AG04450 (cell line): ENCODE measurements at regions not wholly inside any gene's neighbourhood (a gene's known extent, or its start where the extent isn't known, plus 50 kb on each side); places are given as distances from the start of the nearest gene placed in this dataset.

Experiments used
- CTCF ChIA-PET: fragments of 300-600, 350-600 bp; formaldehyde crosslinking; extraction: SDS; loops from one replicate; lab custom pipeline; 2022; ENCODE audit warnings: antibody characterized with exemption, inconsistent platforms; lab: Charles Lee
- POLR2A ChIA-PET: fragments of 350-600 bp; formaldehyde crosslinking; extraction: SDS; loops from one replicate; lab custom pipeline; 2021; ENCODE audit warnings: antibody characterized with exemption, inconsistent platforms; lab: Yijun Ruan, JAX
- DNase-seq: peaks from one replicate; pipeline ENCODE4 v3.0.0-alpha.2; 2011; ENCODE audit warnings: low read depth, low spot score
- H3K27ac ChIP-seq: one replicate; pipeline ENCODE4 v1.5.1; 2012; ENCODE audit warnings: low read depth, low read length, control low read depth
- H3K27me3 ChIP-seq: one replicate; pipeline ENCODE4 v1.6.0; 2012; ENCODE audit warnings: low read length; ENCODE audit not compliant: control insufficient read depth, insufficient read depth
- H3K4me3 ChIP-seq: 2 replicates; pipeline ENCODE4 v1.5.1; 2011; ENCODE audit warnings: mild to moderate bottlenecking, low read depth, low read length, control low read depth
- H3K9me3 ChIP-seq: 2 replicates; pipeline ENCODE4 v1.5.1; 2012; ENCODE audit warnings: low read length; ENCODE audit not compliant: control insufficient read depth, insufficient read depth
- CTCF ChIP-seq: IDR thresholded peaks from 2 replicates; pipeline ENCODE4 v1.5.1; 2011; ENCODE audit warnings: low read depth, low read length, control low read depth, inconsistent platforms

- no peaks in the 10 kb centered on the region for H3K9me3 ChIP-seq
- no peak overlapping the region for H3K27ac ChIP-seq
- peaks cover 12% of the 10 kb centered on the region for H3K27me3 ChIP-seq
- DNase-seq: no peak
- ChIA-PET POLR2A (no interaction called here), CTCF (interaction anchor here (3.7 kb wide), 1 partner anchor 15 kb away, joined by 22 read pairs; no protein-coding TSS in a partner anchor)
- no peak for TF ChIP-seq CTCF
- no peak overlapping the region for H3K4me3 ChIP-seq
Measured at GRCh38 chr11:31973172-31973571, 117.7 kb upstream of the RCN1 start.

DNA sequence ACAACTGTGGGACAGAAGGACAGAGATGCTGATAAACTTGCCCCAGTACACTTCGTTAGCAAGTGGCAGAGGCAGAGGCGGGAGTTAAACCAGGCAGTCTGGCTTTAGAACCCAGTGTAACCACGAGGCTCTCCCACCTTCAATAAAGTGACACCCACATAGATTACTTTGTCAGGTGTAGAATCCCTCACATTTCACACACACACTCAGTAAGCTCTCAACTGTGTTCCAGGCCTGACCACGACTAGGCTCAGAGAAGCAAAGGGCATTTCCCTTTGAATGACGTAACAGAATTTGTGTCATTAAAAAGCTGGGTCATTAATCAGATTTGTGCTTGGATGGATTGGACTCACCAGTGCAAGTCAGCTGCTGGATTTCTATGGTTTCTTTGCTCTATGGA is 118.3 kb upstream of the RCN1 start:
- Histone ChIP-seq H3K9me3 (no peaks in the 10 kb centered on the region), H3K27ac (no peak overlapping the region), H3K4me3 (no peak overlapping the region), H3K27me3 (peaks cover 15% of the 10 kb centered on the region)
- ChIA-PET POLR2A (no interaction called here), CTCF (interaction anchor here (3.7 kb wide), 1 partner anchor 15 kb away, joined by 22 read pairs; no protein-coding TSS in a partner anchor)
- no peak for TF ChIP-seq CTCF
- DNase-seq: no peak

- POLR2A ChIA-PET: interaction anchor here (0.7 kb wide), 1 partner anchor 119 kb away, joined by 3 read pairs; no protein-coding TSS in a partner anchor
- no peak for DNase-seq
- no peak overlapping the region for H3K27ac ChIP-seq
- CTCF ChIA-PET: interaction anchor here (0.7 to 3.9 kb wide), 5 partner anchors 10 to 207 kb away, joined by 3 to 34 read pairs (median 3); no protein-coding TSS in a partner anchor
- peaks cover 13% of the 10 kb centered on the region for H3K27me3 ChIP-seq
- no peak for TF ChIP-seq CTCF
- H3K4me3 ChIP-seq: no peak overlapping the region
- no peaks in the 10 kb centered on the region for H3K9me3 ChIP-seq
Measured at GRCh38 chr11:31969359-31969702, 121.5 kb upstream of the RCN1 start.

- CTCF ChIA-PET: interaction anchor here (0.7 to 3.9 kb wide), 4 partner anchors 10 to 38 kb away, joined by 3 to 34 read pairs (median 3); no protein-coding TSS in a partner anchor
- no peak for DNase-seq
- TF ChIP-seq CTCF: no peak
- no peaks in the 10 kb centered on the region for H3K9me3 ChIP-seq
- H3K4me3 ChIP-seq: no peak overlapping the region
- H3K27me3 ChIP-seq: peaks cover 16% of the 10 kb centered on the region
- POLR2A ChIA-PET: interaction anchor here (0.7 kb wide), 1 partner anchor 120 kb away, joined by 3 read pairs; no protein-coding TSS in a partner anchor
- H3K27ac ChIP-seq: no peak overlapping the region
Measured at GRCh38 chr11:31968461-31969358, 122.2 kb upstream of the RCN1 start.
